GM21825 (cell line): ENCODE measurements at regions not wholly inside any gene's neighbourhood (a gene's known extent, or its start where the extent isn't known, plus 50 kb on each side); places are given as distances from the start of the nearest gene placed in this dataset.

Source experiments
- ATAC-seq: cut with Tn5 transposase; IDR thresholded peaks from one replicate; pipeline ENCODE4 v1.9.1; 2021; ENCODE audit warnings: mild to moderate bottlenecking, moderate library complexity; ENCODE audit not compliant: unreplicated experiment

DNA sequence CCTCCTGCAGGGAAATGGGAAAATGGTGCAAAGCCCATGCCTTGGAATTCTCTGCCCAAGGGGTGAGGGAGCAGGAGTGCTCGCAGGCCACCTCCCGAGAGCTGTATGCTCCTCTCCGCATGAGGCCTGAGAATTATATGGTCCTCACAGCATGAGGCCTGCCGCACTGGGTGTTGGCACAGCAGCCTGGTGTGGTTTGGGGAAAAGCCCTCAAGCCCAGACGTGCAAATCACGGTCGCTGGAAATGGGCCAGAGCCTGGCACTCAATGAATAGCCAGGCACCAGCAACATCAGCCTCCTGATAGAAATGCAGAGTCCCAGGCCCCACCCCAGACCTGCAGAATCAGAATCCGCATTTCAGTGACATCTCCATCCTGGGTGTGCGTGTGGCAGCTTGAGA is 156.4 kb upstream of the FOXF1 start:
- no peak for ATAC-seq

GRCh38 chr16:86354641-86355513 is 155.4 kb upstream of the FOXF1 start:
- no peak for ATAC-seq

- no peak for ATAC-seq
Observed at GRCh38 chr16:86355531-86355930, 154.8 kb upstream of the FOXF1 start.

- no peak for ATAC-seq
Observed at GRCh38 chr16:86355951-86356350, 154.4 kb upstream of the FOXF1 start.

DNA sequence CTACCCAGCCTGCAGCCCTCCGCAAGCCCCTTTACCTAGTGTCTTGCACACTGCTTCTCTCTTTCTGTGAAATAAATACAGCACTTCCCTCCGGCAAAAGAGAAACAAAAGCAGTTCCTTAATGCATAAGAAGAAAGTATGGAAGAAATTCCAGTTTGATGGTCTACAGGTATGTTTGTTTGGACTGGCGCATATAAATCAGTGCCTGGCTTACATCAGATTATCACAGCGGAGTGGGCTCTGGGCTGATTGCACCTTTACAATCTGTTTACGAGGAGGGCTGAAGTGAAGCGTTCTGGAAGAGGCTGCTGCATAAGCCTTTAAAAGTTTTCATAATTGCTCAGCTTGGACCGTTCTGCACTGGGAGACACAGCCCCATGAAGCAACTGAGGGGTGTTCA is 153.5 kb upstream of the FOXF1 start:
- ATAC-seq, result no peak

DNA sequence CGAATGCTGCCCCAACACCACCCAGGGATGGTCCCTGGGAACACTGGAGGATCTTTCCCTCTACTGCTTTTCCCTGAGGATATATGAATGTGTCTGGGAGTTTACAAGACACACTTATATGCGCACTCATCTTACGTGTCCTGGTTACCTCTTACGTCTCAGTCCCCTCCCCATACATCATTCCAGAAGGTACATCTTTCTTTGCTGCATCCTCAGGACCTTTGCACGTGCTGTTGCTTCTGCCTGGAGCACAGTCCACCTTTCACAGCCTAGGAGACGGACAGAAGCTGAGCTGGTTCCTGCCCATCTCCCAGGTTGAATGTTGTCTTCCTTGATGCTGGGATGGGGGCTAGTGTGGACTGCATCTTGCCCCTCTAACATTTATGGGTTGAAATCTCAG is 153.0 kb upstream of the FOXF1 start:
- ATAC-seq, result no peak

DNA sequence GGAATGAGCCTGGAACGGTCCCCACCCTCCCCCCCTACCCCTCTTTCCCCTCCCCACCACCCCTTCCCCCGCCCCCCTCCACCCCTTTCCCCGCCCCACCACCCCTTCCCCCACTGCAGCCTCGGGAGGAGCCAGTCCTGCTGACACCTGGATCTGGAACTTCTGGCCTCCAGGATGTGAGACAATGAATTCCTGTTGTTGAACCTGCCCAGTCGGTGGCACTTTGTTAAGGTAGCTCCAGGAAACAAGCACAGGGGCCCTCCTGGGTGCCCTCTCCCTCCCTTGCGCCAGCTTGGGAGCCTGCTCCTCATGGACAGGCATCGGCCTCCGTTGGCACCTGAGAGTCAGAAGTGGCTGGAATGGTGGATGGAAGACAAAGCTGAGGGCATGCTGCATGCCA is 152.4 kb upstream of the FOXF1 start:
- ATAC-seq, result no peak

DNA sequence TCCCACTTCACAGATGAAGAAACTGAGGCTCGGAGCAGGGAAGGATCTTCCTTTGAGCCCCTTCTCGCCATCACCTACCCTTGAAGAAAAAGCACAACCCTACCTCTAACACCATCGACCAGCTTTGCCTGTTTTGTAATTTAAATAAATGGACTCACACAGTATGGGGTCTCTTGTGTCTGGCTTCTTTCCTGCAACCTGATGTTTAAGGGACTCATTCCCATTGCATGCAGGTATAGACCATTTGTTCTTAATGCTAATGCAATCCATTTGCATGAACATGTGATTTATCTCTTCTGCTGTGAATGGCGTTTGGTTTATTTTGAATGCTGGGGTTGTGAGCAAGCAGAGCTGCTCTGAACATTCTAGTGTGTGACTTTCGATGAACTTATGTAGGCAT is 150.8 kb upstream of the FOXF1 start:
- no peak for ATAC-seq

DNA sequence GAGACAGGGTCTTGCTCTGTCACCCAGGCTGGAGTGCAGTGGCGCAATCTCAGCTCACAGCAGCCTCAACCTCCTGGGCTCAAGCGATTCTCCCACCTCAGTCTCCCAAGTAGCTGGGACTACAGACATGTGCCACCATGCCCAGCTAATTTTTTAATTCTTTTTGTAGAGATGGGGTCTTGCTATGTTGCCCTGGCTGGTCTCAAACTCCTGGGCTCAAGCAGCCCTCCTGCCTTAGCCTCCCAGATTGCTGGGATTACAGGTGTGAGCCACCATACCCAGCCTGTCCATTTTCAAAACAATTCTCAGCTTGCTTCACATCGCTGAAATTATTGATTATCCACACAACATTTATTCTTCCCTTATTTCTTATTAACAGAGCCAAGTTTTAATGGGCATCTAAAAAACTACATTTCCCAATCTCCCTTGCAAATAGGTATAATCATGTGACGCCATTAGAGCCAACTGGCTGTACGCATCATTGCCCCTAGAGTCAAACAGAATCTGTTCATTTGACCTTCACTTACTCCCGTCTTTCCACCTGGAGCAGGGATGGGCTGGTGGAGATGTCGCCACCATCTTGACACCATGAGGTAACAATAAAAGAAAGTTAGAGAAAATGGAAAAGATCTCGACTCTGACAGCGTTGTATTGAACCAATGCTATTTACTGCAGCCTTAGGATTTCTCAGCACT is 148.0 kb upstream of the FOXF1 start:
- no peak for ATAC-seq

GRCh38 chr16:86363057-86363490 is 147.3 kb upstream of the FOXF1 start:
- no peak for ATAC-seq

GRCh38 chr16:86363836-86364618 is 146.3 kb upstream of the FOXF1 start:
- ATAC-seq, result no peak

- no peak for ATAC-seq
Observed at GRCh38 chr16:86364653-86365380, 145.5 kb upstream of the FOXF1 start.

DNA sequence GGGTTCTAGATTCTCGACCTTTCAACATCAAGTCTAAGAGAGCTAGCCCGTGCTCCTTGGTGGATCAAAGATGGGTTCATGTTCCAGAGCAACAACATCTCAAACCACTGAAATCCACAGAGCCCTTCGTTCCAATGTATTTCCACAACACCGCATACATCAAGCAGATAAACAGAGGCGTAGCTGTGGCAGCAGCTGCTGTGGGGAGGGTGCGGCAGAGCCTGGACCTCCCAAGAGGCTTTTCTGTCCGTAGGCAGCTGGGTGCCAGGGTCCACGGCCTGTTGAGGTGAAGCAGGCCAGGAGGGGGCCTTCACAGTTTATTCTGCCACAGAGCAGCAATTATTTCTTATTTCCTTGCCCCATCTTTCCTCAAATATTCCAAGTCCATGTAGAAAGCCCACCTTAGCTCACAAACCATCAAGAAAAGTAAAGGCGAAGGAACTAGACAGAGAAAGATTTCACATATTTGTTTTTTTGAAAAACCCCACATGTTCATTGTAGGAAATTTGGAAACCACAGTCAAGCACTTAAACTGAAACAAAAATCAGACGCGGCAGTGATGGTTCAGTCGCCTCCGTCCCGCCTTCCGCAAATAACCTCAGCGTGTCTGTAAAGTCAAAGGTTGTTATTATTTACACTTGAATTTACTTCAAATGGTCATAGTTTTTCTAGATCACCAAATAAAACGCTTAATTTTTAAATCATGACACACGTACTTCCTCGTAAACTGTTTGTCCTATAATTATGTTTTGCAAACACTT is 144.6 kb upstream of the FOXF1 start:
- no peak for ATAC-seq

DNA sequence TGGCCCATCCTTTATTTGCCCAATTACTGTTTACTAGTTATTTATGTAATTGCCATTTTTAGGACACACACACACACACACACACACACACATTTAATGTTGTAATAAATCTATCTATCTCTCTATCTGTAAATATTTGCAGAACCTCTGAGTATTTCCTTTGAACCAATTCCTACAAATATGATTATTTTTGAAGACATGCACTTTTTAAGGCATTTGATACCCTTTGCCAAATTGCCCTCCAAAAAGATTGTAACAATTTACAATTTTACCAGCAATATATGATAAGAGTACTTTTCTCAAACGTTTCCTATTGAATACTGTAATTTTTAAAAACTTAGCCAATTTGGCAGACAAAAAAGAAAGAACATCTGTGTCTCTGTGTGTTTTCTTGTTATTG is 143.8 kb upstream of the FOXF1 start:
- no peak for ATAC-seq

DNA sequence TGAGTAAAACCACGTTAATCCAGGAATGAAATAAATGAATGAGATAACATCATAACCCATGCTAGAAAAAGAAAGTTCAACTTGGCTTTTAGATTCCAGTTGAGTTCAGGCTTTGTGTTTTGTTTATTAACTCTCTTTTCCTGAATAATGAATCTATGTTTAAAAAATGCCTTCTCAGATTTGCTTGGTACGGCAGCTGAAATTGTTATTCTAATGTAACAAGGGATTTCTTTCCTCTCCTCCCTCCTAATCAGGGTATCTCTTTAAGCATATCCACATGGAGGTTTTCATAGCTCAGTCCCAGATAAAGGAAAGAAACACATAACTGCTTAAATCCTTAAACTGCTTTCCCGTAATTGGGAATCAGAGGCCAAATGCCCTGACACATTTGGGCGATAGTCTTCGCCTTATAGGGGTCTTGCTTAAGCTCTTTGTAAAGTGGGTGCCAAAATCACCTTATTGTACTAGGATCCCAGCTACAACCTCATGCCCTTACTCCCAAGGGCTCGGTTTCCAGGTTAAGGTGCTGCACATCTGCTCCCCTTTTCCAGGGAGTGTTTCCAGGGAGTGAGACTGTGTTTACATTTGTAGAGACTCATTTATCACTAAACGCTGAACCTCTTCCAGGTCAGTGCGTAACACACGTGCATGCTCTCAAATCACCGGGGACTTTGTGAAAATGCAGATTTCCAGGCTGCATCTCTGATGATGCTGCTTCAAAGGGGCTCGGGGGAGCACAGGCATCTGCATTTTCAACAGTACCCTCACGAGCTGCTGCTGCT is 142.8 kb upstream of the FOXF1 start:
- no peak for ATAC-seq

- no peak for ATAC-seq
Observed at GRCh38 chr16:86368261-86368660, 142.1 kb upstream of the FOXF1 start.

GRCh38 chr16:86370062-86370461 is 140.3 kb upstream of the FOXF1 start:
- ATAC-seq, result no peak

DNA sequence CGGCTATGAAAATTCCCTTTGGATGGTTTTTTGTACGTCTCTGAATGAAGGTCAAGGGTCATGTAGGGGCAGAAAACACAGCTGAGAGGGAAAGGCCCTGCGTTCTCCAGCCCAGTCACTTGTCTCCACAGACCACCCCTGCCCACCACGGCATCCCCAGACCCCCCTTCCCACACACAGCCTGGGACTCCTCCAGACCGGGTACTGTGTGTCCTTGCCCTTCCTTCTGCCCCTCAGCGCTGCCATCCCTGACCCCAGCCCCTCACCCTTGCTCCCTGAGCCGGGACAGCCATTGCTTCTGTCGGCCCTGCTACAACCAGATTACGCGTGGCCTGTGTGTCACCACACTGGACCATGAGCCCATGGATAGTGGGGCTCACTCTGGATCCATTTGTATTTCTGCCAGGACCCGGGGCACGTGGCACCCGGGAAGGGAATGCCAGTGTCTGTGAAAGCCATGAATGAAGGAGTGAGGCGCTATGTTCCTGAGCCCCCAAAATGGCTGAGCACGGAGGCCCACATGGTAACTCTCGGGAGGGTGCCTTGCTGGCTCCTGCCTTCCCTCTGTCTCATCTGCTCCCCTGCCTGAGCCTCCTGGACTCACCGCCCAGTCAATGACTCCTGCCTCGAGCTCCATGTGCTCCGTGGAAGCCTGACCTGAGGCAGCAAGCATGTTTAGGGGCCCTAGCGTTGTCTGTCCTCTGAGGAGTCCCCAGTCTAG is 139.1 kb upstream of the FOXF1 start:
- no peak for ATAC-seq

DNA sequence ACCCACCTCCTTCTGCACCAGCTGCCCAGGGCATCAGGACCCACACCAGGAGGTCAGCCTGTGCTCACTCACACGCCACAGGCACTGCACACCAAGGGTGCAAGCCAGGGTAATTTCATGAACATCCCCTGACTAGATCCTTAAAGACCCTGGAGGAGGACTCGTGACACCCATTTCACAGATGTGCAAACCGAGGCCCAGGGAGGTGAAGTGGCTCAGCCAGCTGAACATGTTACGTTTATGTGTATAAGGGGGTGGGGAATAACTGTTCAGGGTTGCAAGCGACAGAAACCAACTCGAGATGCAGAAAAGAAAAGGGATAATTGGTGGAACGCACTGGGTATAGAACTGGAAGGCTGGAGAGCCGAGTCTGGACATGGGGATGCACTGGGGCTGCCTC is 138.1 kb upstream of the FOXF1 start:
- ATAC-seq, result no peak
